ENCODE measurements at regions not wholly inside any gene's neighbourhood (a gene's known extent, or its start where the extent isn't known, plus 50 kb on each side); places are given as distances from the start of the nearest gene placed in this dataset.

DNA sequence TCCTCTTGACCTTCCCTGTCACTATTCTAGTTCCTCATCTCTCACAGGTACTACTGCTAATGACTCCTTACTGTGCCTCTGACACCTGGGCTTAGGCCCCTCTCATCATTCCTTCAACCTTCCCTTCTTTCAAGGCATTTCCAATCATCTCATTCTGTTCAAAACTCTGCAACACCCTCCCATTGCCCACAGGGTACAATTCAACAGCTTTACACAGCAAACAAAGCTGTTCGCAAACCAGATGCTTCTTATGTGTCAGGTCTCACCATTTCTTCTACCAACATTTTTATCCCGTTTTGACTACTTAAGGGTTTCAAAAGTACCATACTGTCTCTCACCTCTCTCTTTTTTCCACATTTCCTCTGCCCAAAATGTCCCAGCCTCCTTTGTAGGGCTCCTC lies 84.4 kb upstream of the ID4 start:
- H3K27me3 ChIP-seq: no peaks in the 10 kb centered on the region
- peaks cover 0 to 8% (median 0%) of the 10 kb centered on the region in 4 donors for H3K4me1 ChIP-seq
- H3K36me3 ChIP-seq: no peaks in the 10 kb centered on the region
- no peaks in the 10 kb centered on the region for H3K9me3 ChIP-seq
- H3K27ac ChIP-seq: no peak overlapping the region
- DNase-seq: no peak
- TF ChIP-seq, protein P1, sequence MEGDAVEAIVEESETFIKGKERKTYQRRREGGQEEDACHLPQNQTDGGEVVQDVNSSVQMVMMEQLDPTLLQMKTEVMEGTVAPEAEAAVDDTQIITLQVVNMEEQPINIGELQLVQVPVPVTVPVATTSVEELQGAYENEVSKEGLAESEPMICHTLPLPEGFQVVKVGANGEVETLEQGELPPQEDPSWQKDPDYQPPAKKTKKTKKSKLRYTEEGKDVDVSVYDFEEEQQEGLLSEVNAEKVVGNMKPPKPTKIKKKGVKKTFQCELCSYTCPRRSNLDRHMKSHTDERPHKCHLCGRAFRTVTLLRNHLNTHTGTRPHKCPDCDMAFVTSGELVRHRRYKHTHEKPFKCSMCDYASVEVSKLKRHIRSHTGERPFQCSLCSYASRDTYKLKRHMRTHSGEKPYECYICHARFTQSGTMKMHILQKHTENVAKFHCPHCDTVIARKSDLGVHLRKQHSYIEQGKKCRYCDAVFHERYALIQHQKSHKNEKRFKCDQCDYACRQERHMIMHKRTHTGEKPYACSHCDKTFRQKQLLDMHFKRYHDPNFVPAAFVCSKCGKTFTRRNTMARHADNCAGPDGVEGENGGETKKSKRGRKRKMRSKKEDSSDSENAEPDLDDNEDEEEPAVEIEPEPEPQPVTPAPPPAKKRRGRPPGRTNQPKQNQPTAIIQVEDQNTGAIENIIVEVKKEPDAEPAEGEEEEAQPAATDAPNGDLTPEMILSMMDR (IDR thresholded peaks at IDR 0.05): no peak
- intact Hi-C loops (cut with DNase I; ENCODE audit: low total_unique reads): no loop called here
- H3K4me3 ChIP-seq: no peak overlapping the region

DNA sequence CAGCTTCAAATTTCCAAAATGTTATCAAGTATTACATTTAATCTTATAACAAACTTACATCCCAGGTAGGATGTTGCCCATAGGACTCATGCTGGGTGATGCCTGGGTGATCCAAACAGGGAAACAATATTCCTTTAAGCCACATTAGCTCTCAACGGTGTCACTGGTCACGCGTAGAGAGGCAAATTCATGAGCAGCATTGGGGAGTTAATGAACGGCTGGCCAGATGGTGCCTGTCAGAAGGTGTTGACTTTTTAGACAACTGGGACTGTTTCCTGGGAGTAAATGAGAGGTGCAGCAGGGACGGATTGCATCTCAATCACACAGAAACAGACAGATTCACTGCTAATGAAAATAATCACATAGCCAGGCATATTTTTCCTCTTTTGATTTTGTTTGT lies 83.3 kb upstream of the ID4 start:
- DNase-seq: no peak
- intact Hi-C loops (cut with DNase I; ENCODE audit: low total_unique reads): no loop called here
- Histone ChIP-seq H3K27ac (no peak overlapping the region), H3K36me3 (no peaks in the 10 kb centered on the region), H3K9me3 (no peaks in the 10 kb centered on the region), H3K4me3 (no peak overlapping the region), H3K4me1 (peaks cover 0 to 11% (median 0%) of the 10 kb centered on the region in 4 donors), H3K27me3 (no peaks in the 10 kb centered on the region)
- TF ChIP-seq, protein P1 (IDR thresholded peaks at IDR 0.05): no peak

DNA sequence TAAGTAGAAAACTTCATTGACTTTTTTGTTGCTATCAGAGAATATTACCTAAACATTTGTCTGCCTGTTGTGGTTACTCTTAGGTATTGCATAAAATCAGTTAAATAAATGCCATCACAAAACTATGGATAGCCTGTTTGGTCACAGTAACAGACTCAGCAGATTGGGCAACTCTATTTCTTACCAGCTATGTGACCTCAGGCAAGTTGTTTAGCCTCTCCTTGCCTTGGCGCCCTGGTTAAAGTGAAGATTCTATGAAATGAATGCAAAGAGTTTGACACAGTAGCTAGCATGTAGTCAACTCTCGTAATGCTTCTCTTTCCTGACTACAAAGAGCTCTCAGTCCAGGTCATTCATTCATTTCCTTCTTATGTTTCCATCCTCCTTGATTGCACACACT lies 82.5 kb upstream of the ID4 start:
- intact Hi-C loops (cut with DNase I; ENCODE audit: low total_unique reads): no loop called here
- H3K4me3 ChIP-seq: no peak overlapping the region

DNA sequence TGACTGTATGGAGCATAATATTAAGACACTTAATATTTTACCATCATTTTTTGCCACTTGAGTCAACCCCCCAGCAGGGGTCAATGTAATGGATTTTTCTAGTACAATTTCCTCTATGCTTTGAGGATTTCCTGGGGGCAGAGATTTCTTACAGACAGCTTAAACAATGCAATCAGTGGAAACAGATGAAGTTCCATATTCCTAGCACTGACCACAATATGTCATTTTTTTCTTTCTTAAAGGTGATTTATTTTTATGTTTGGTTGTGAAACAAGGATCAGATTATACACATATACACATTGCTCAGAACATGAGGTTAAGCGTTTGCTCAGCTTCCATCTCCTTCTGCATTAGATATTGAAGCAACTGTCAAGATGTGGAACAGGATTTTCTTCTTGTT lies 82.0 kb upstream of the ID4 start:
- H3K4me3 ChIP-seq: no peak overlapping the region
- no peak overlapping the region for H3K27ac ChIP-seq
- intact Hi-C loops (cut with DNase I; ENCODE audit: low total_unique reads): no loop called here
- H3K27me3 ChIP-seq: no peaks in the 10 kb centered on the region
- TF ChIP-seq, protein P1 (IDR thresholded peaks at IDR 0.05): no peak
- DNase-seq: no peak
- H3K4me1 ChIP-seq: peaks cover 0 to 19% (median 0%) of the 10 kb centered on the region in 4 donors
- H3K9me3 ChIP-seq: no peaks in the 10 kb centered on the region
- H3K36me3 ChIP-seq: no peaks in the 10 kb centered on the region

More for the DNA sequence above, 82.5 kb upstream of the ID4 start:
- H3K36me3 ChIP-seq: no peaks in the 10 kb centered on the region
- H3K9me3 ChIP-seq: no peaks in the 10 kb centered on the region
- peaks cover 0 to 19% (median 0%) of the 10 kb centered on the region in 4 donors for H3K4me1 ChIP-seq
- no peaks in the 10 kb centered on the region for H3K27me3 ChIP-seq
- no peak for DNase-seq
- H3K27ac ChIP-seq: no peak overlapping the region
- TF ChIP-seq, protein P1 (IDR thresholded peaks at IDR 0.05): no peak

DNA sequence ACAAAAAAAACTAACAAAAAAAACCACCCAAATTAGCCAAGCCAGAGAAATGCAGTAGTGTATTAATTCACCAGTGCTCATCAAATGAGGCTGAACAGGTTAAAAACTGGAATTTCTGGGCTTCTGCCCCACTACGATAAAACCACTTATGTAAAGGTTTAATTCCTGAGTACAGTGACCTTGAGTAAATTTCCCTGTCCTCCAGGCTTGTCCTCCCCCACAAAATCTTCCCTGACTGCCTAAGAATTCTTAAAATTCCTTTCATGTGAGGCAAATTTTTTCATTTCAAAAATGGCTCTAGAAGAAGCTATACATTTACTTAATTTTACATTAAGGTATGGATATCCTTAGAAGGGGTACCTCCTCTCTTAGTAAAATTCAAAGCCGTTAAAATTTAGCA lies 80.1 kb upstream of the ID4 start:
- Histone ChIP-seq H3K27ac (no peak overlapping the region), H3K9me3 (no peaks in the 10 kb centered on the region), H3K36me3 (no peaks in the 10 kb centered on the region), H3K4me1 (peaks cover 0 to 19% (median 0%) of the 10 kb centered on the region in 4 donors), H3K27me3 (no peaks in the 10 kb centered on the region), H3K4me3 (no peak overlapping the region)
- intact Hi-C loops (cut with DNase I; ENCODE audit: low total_unique reads): no loop called here
- DNase-seq: no peak
- TF ChIP-seq, protein P1 (IDR thresholded peaks at IDR 0.05): no peak

Data from tibial artery (tissue), 4 donors.